HepG2 (cell line): ENCODE measurements at regions not wholly inside any gene's neighbourhood (a gene's known extent, or its start where the extent isn't known, plus 50 kb on each side); places are given as distances from the start of the nearest gene placed in this dataset.

Experiments
- AGO2 ChIP-seq: fragments of 200-400 bp; formaldehyde crosslinking; optimal IDR thresholded peaks from 2 replicates; pipeline ENCODE3; 2017; ENCODE audit warnings: mild to moderate bottlenecking, low read depth, low read length, moderate library complexity
- CBX1 ChIP-seq: IDR thresholded peaks from one replicate; pipeline ENCODE4 v1.6.1; 2016; ENCODE audit warnings: antibody characterized with exemption, low read depth
- CCAR2 ChIP-seq: fragments of 200-400 bp; formaldehyde crosslinking; optimal IDR thresholded peaks from 2 replicates; pipeline ENCODE3; 2018; ENCODE audit warnings: low read depth, mild to moderate bottlenecking, low read length, moderate library complexity
- KDM1A ChIP-seq: IDR thresholded peaks from 2 replicates; pipeline ENCODE4 v1.6.1; 2016; ENCODE audit warnings: missing compliant biosample characterization
- NR2C2 ChIP-seq: sonication (generic); formaldehyde crosslinking; IDR thresholded peaks from 2 replicates; pipeline ENCODE4 v1.4.0; 2020; ENCODE audit warnings: missing genetic modification reagents, mild to moderate bottlenecking, moderate library complexity, borderline replicate concordance
- POLR2AphosphoS5 ChIP-seq: IDR thresholded peaks from 2 replicates; pipeline ENCODE4 v1.6.1; 2012; ENCODE audit warnings: low read depth, low read length
- SRY ChIP-seq: sonication (generic); formaldehyde crosslinking; IDR thresholded peaks from 2 replicates; pipeline ENCODE4 v1.8.0; 2022; ENCODE audit warnings: mild to moderate bottlenecking, missing genetic modification reagents
- SYNCRIP ChIP-seq: fragments of 200-400 bp; formaldehyde crosslinking; IDR thresholded peaks from 2 replicates; pipeline ENCODE4 v1.6.1; 2018; ENCODE audit warnings: mild to moderate bottlenecking, low read depth, low read length; ENCODE audit not compliant: insufficient read depth
- YY1 ChIP-seq: IDR thresholded peaks from 2 replicates; pipeline ENCODE4 v1.6.1; 2011; ENCODE audit warnings: low read length, low read depth, moderate library complexity, mild to moderate bottlenecking; ENCODE audit not compliant: insufficient read depth, insufficient replicate concordance
- ZBTB43 ChIP-seq: sonication (generic); formaldehyde crosslinking; conservative IDR thresholded peaks from 2 replicates; pipeline ENCODE4 v1.4.0; 2020; ENCODE audit warnings: missing genetic modification reagents
- ZFP36 ChIP-seq: fragments of 150-350 bp; IDR thresholded peaks from 2 replicates; pipeline ENCODE4 v1.6.1; 2018; ENCODE audit warnings: borderline replicate concordance, low read length, low read depth; ENCODE audit not compliant: partially characterized antibody
- ZNF24 ChIP-seq: fragments of 450-650 bp; IDR thresholded peaks from 2 replicates; pipeline ENCODE4 v1.6.1; 2017; ENCODE audit warnings: antibody characterized with exemption, mild to moderate bottlenecking

- no peak for TF ChIP-seq NR2C2 (CRISPR knock-in tag)
- TF ChIP-seq AGO2 = no peak
- no peak for TF ChIP-seq KDM1A (CRISPR knock-in tag)
- TF ChIP-seq ZNF24 = no peak
- no peak for TF ChIP-seq SRY
- TF ChIP-seq YY1 = no peak
- TF ChIP-seq ZFP36 = no peak
- no peak for TF ChIP-seq ZBTB43 (CRISPR knock-in tag)
- TF ChIP-seq SYNCRIP = no peak
- no peak for TF ChIP-seq CCAR2
- TF ChIP-seq CBX1 = no peak
- no peak for TF ChIP-seq POLR2AphosphoS5
These were observed 252.7 kb downstream of the BMP7 start for GRCh38 chr20:57013741-57014140.
